ENCODE measurements at regions not wholly inside any gene's neighbourhood (a gene's known extent, or its start where the extent isn't known, plus 50 kb on each side); places are given as distances from the start of the nearest gene placed in this dataset.

- no peak for TF ChIP-seq CTCF (IDR thresholded peaks at IDR 0.05; ENCODE audit: control extremely low read depth, extremely low read depth, low read depth, missing control alignments)
- CTCF ChIA-PET: no interaction called here
- POLR2A ChIA-PET: no interaction called here
- DNase-seq (ENCODE audit: extremely low spot score): no peak
Measured at GRCh38 chr13:33577007-33577406, 240.9 kb upstream of the RFC3 start.

- no peak for DNase-seq (ENCODE audit: extremely low spot score)
- CTCF ChIA-PET: interaction anchor here (1.0 kb wide), 1 partner anchor 9 kb away, joined by 5 read pairs; no protein-coding TSS in a partner anchor
- POLR2A ChIA-PET: no interaction called here
- no peak for TF ChIP-seq CTCF (IDR thresholded peaks at IDR 0.05; ENCODE audit: control extremely low read depth, extremely low read depth, low read depth, missing control alignments)
Measured at GRCh38 chr13:33578786-33579185, 239.2 kb upstream of the RFC3 start.

- no peak for DNase-seq (ENCODE audit: extremely low spot score)
- ChIA-PET POLR2A (no interaction called here), CTCF (interaction anchor here (0.9 to 1.7 kb wide), 6 partner anchors 8 to 64 kb away, joined by 3 to 6 read pairs (median 4); no protein-coding TSS in a partner anchor)
- no peak for TF ChIP-seq CTCF (IDR thresholded peaks at IDR 0.05; ENCODE audit: control extremely low read depth, extremely low read depth, low read depth, missing control alignments)
Measured at GRCh38 chr13:33582121-33582520, 235.8 kb upstream of the RFC3 start.

DNA sequence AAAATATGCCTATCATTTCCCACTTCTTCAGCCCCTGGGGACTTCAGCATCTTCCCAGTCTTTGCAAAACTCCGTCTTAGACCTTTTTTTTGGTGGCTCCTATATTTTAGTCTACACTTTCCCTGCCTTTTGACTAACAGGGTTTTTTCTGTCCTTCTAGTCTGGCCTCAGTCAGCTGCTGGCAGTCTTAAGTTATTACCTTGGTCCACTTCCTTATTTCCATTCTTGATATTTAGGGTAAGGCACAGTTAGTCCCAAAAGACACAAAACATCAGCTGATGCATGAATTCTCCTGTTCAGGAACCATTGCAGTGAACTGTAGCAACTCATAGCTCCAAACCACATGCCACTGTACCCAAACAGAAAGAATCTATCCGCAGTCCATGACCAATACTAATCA, 234.6 kb upstream of the RFC3 start:
- POLR2A ChIA-PET: no interaction called here
- CTCF ChIA-PET: interaction anchor here (1.4 to 1.7 kb wide), 3 partner anchors 9 to 63 kb away, joined by 4 to 6 read pairs (median 4); no protein-coding TSS in a partner anchor
- DNase-seq (ENCODE audit: extremely low spot score): no peak
- TF ChIP-seq CTCF (IDR thresholded peaks at IDR 0.05; ENCODE audit: control extremely low read depth, extremely low read depth, low read depth, missing control alignments): no peak

DNA sequence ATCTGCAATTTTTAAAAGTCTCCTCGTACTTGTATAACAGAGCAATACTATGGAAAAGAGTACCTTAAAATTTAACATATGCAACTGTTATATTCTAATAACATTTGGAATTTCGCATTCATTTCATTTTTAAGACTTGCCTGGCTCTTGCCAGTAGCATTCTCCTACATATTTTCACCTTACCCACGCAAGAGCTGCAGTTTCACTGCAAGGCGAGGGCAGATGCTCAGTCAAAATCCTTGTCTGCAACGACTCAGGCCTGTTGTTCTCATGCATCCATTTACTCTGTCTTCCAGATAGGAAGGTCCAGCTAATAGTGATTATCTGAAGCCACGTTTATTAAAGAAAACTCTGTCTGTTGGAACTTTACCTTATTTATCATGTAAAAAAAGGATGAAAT, 227.0 kb upstream of the RFC3 start:
- CTCF ChIA-PET: no interaction called here
- no peak for DNase-seq (ENCODE audit: extremely low spot score)
- POLR2A ChIA-PET: no interaction called here
- no peak for TF ChIP-seq CTCF (IDR thresholded peaks at IDR 0.05; ENCODE audit: control extremely low read depth, extremely low read depth, low read depth, missing control alignments)

GRCh38 chr13:33606692-33607091, 211.3 kb upstream of the RFC3 start:
- ChIA-PET CTCF (interaction anchor here (1.2 to 1.8 kb wide), 2 partner anchors 14 to 18 kb away, joined by 3 to 5 read pairs; no protein-coding TSS in a partner anchor), POLR2A (no interaction called here)
- TF ChIP-seq CTCF (IDR thresholded peaks at IDR 0.05; ENCODE audit: control extremely low read depth, extremely low read depth, low read depth, missing control alignments): no peak
- DNase-seq (ENCODE audit: extremely low spot score): no peak
